HG03060 (cell line): ENCODE measurements at regions not wholly inside any gene's neighbourhood (a gene's known extent, or its start where the extent isn't known, plus 50 kb on each side); places are given as distances from the start of the nearest gene placed in this dataset.
"Not testable (repeated sequence)": the region's sequence is repeated elsewhere in the genome, so short reads cannot be mapped to it uniquely, and the experiment has no call there.

Source experiments
- ATAC-seq: cut with Tn5 transposase; IDR thresholded peaks from one replicate; pipeline ENCODE4 v1.9.1; 2021; ENCODE audit warnings: low read depth, moderate number of reproducible peaks; ENCODE audit not compliant: unreplicated experiment

- no peak for ATAC-seq
Observed at GRCh38 chr18:65206551-65207260, 544.1 kb upstream of the CDH7 start.

GRCh38 chr18:65202091-65202490 lies 548.7 kb upstream of the CDH7 start:
- ATAC-seq, result no peak

- no peak for ATAC-seq
Observed at GRCh38 chr18:65175681-65176080, 575.1 kb upstream of the CDH7 start.

GRCh38 chr18:65162086-65162485 lies 588.7 kb upstream of the CDH7 start:
- ATAC-seq, result not testable (repeated sequence)

- ATAC-seq, result no peak
Observed at GRCh38 chr18:65146482-65147021, 604.3 kb upstream of the CDH7 start.

- no peak for ATAC-seq
Observed at GRCh38 chr18:65145312-65145711, 605.5 kb upstream of the CDH7 start.

GRCh38 chr18:65133610-65134009 lies 617.2 kb upstream of the CDH7 start:
- ATAC-seq, result no peak

GRCh38 chr18:65124633-65125032 lies 626.2 kb upstream of the CDH7 start:
- ATAC-seq, result no peak

- ATAC-seq, result no peak
Observed at GRCh38 chr18:65103864-65104263, 646.9 kb upstream of the CDH7 start.

GRCh38 chr18:65093346-65093745 lies 657.5 kb upstream of the CDH7 start:
- ATAC-seq, result no peak

GRCh38 chr18:65091744-65092329 lies 659.0 kb upstream of the CDH7 start:
- no peak for ATAC-seq

GRCh38 chr18:65082907-65083306 lies 667.9 kb upstream of the CDH7 start:
- no peak for ATAC-seq

- no peak for ATAC-seq
Observed at GRCh38 chr18:65081786-65082185, 669.0 kb upstream of the CDH7 start.

- ATAC-seq, result no peak
Observed at GRCh38 chr18:65073060-65073550, 677.7 kb upstream of the CDH7 start.

GRCh38 chr18:65057439-65058083 lies 693.3 kb upstream of the CDH7 start:
- no peak for ATAC-seq

- ATAC-seq, result no peak
Observed at GRCh38 chr18:65056575-65056974, 694.2 kb upstream of the CDH7 start.

- ATAC-seq, result no peak
Observed at GRCh38 chr18:65049586-65049985, 701.2 kb upstream of the CDH7 start.

GRCh38 chr18:65039578-65039977 lies 711.2 kb upstream of the CDH7 start:
- no peak for ATAC-seq

- ATAC-seq, result no peak
Observed at GRCh38 chr18:65035701-65036100, 715.1 kb upstream of the CDH7 start.

GRCh38 chr18:65025756-65026155 lies 725.1 kb upstream of the CDH7 start:
- no peak for ATAC-seq

GRCh38 chr18:65021021-65021420 lies 729.8 kb upstream of the CDH7 start:
- no peak for ATAC-seq
